ENCODE measurements at regions not wholly inside any gene's neighbourhood (a gene's known extent, or its start where the extent isn't known, plus 50 kb on each side); places are given as distances from the start of the nearest gene placed in this dataset.

GRCh38 chr5:54854883-54855581 lies 130.4 kb downstream of the ESM1 start:
- no peak for DNase-seq (ENCODE audit: low read depth, low spot score)

GRCh38 chr5:54852007-54852406 lies 133.4 kb downstream of the ESM1 start:
- no peak for DNase-seq (ENCODE audit: low read depth, low spot score)

GRCh38 chr5:54851449-54851848 lies 133.9 kb downstream of the ESM1 start:
- no peak for DNase-seq (ENCODE audit: low read depth, low spot score)

GRCh38 chr5:54848581-54848980 lies 136.8 kb downstream of the ESM1 start:
- no peak for DNase-seq (ENCODE audit: low read depth, low spot score)

GRCh38 chr5:54845567-54845941 lies 139.8 kb downstream of the ESM1 start:
- no peak for DNase-seq (ENCODE audit: low read depth, low spot score)

GRCh38 chr5:54844905-54845566 lies 140.4 kb downstream of the ESM1 start:
- no peak for DNase-seq (ENCODE audit: low read depth, low spot score)

- DNase-seq (ENCODE audit: low read depth, low spot score) = no peak
Measured at GRCh38 chr5:54844266-54844665, 141.1 kb downstream of the ESM1 start.

GRCh38 chr5:54841481-54841880 lies 143.9 kb downstream of the ESM1 start:
- DNase-seq (ENCODE audit: low read depth, low spot score) = no peak

- no peak for DNase-seq (ENCODE audit: low read depth, low spot score)
Measured at GRCh38 chr5:54838843-54839242, 146.6 kb downstream of the ESM1 start.

GRCh38 chr5:54837981-54838380 lies 147.4 kb downstream of the ESM1 start:
- DNase-seq (ENCODE audit: low read depth, low spot score) = no peak

GRCh38 chr5:54837093-54837492 lies 148.3 kb downstream of the ESM1 start:
- DNase-seq (ENCODE audit: low read depth, low spot score) = no peak

GRCh38 chr5:54835647-54836046 lies 149.7 kb downstream of the ESM1 start:
- DNase-seq (ENCODE audit: low read depth, low spot score) = no peak

GRCh38 chr5:54834121-54834842 lies 151.1 kb downstream of the ESM1 start:
- DNase-seq (ENCODE audit: low read depth, low spot score) = no peak

- DNase-seq (ENCODE audit: low read depth, low spot score) = no peak
Measured at GRCh38 chr5:54833590-54833989, 151.8 kb downstream of the ESM1 start.

GRCh38 chr5:54832858-54833257 lies 152.5 kb downstream of the ESM1 start:
- DNase-seq (ENCODE audit: low read depth, low spot score) = no peak

- no peak for DNase-seq (ENCODE audit: low read depth, low spot score)
Measured at GRCh38 chr5:54832045-54832444, 153.3 kb downstream of the ESM1 start.

- no peak for DNase-seq (ENCODE audit: low read depth, low spot score)
Measured at GRCh38 chr5:54831233-54831632, 154.2 kb downstream of the ESM1 start.

- no peak for DNase-seq (ENCODE audit: low read depth, low spot score)
Measured at GRCh38 chr5:54829676-54830535, 155.5 kb downstream of the ESM1 start.

- no peak for DNase-seq (ENCODE audit: low read depth, low spot score)
Measured at GRCh38 chr5:54829102-54829501, 156.3 kb downstream of the ESM1 start.

GRCh38 chr5:54828151-54828550 lies 157.2 kb downstream of the ESM1 start:
- no peak for DNase-seq (ENCODE audit: low read depth, low spot score)

- DNase-seq (ENCODE audit: low read depth, low spot score) = no peak
Measured at GRCh38 chr5:54825005-54825404, 160.4 kb downstream of the ESM1 start.

GRCh38 chr5:54823006-54823405 lies 162.4 kb downstream of the ESM1 start:
- DNase-seq (ENCODE audit: low read depth, low spot score) = no peak
